Upper lobe of right lung (tissue), 1 donor: ENCODE measurements at regions not wholly inside any gene's neighbourhood (a gene's known extent, or its start where the extent isn't known, plus 50 kb on each side); places are given as distances from the start of the nearest gene placed in this dataset.
A peak's percentile ranks its signal among the peaks of the same experiment; 100 is the strongest.
"Not testable (repeated sequence)": the region's sequence is repeated elsewhere in the genome, so short reads cannot be mapped to it uniquely, and the experiment has no call there.

Source experiments
- ATAC-seq: fragments of 200-7000 bp; cut with Tn5 transposase; one replicate; pipeline ENCODE4 v1.9.1; 2020; ENCODE audit warnings: mild to moderate bottlenecking, moderate library complexity
- DNase-seq: peaks from one replicate; pipeline ENCODE4 v3.0.0-alpha.2; 2020
- H3K27ac ChIP-seq: fragments of 200-600 bp; one replicate; pipeline ENCODE4 v1.8.0; 2022
- H3K27me3 ChIP-seq: fragments of 200-600 bp; one replicate; pipeline ENCODE4 v1.8.0; 2022; ENCODE audit warnings: mild to moderate bottlenecking
- H3K36me3 ChIP-seq: fragments of 200-600 bp; one replicate; pipeline ENCODE4 v1.8.0; 2022
- H3K4me1 ChIP-seq: fragments of 200-600 bp; one replicate; pipeline ENCODE4 v1.8.0; 2022
- H3K4me3 ChIP-seq: fragments of 200-600 bp; one replicate; pipeline ENCODE4 v1.8.0; 2022; ENCODE audit warnings: mild to moderate bottlenecking
- H3K9me3 ChIP-seq: fragments of 200-600 bp; one replicate; pipeline ENCODE4 v1.8.0; 2022
- CTCF ChIP-seq: fragments of 200-600 bp; IDR thresholded peaks from one replicate; pipeline ENCODE4 v1.8.0; 2022; ENCODE audit warnings: antibody characterized with exemption
- intact Hi-C: fragments of 100-400 bp; cut with DNase I; formaldehyde crosslinking; loops from one replicate; pipeline ENCODE4 v1.11.0; 2022
- donor health status: DM: no; HTN: yes; CAD: no; lungs with severe emphysema.

- intact Hi-C loops = no loop called here
- DNase-seq = no peak
Observed at GRCh38 chr13:24931450-24932251, 164.3 kb upstream of the PABPC3 start.

GRCh38 chr13:24933106-24934023, 162.6 kb upstream of the PABPC3 start:
- intact Hi-C loops, H3K9me3 ChIP-seq, H3K4me1 ChIP-seq, H3K36me3 ChIP-seq, ATAC-seq, H3K4me3 ChIP-seq, H3K27ac ChIP-seq, DNase-seq: not testable (repeated sequence)
- peaks cover 25% of the 10 kb centered on the region for H3K27me3 ChIP-seq

More at GRCh38 chr13:24931450-24932251, 164.3 kb upstream of the PABPC3 start:
- Histone ChIP-seq H3K36me3 (no peaks in the 10 kb centered on the region), H3K4me3 (peak overlapping the region; percentile 14), H3K27ac (no peak overlapping the region), H3K9me3 (no peaks in the 10 kb centered on the region), H3K4me1 (no peaks in the 10 kb centered on the region), H3K27me3 (peaks cover 25% of the 10 kb centered on the region)
- ATAC-seq = no peak
- TF ChIP-seq CTCF = no peak

- H3K4me3 ChIP-seq, H3K9me3 ChIP-seq, H3K4me1 ChIP-seq, DNase-seq, ATAC-seq, H3K36me3 ChIP-seq, H3K27ac ChIP-seq, intact Hi-C loops: not testable (repeated sequence)
- H3K27me3 ChIP-seq = peaks cover 25% of the 10 kb centered on the region
Observed at GRCh38 chr13:24934024-24934385, 161.9 kb upstream of the PABPC3 start.

- no peaks in the 10 kb centered on the region for H3K27me3 ChIP-seq
- no peaks in the 10 kb centered on the region for H3K36me3 ChIP-seq
- H3K27ac ChIP-seq = no peak overlapping the region
- H3K4me3 ChIP-seq = no peak overlapping the region
- DNase-seq (no peak), ATAC-seq (no peak)
- intact Hi-C loops = no loop called here
- H3K4me1 ChIP-seq = no peaks in the 10 kb centered on the region
- TF ChIP-seq CTCF = no peak
- H3K9me3 ChIP-seq = no peaks in the 10 kb centered on the region
Observed at GRCh38 chr13:24938966-24939365, 157.0 kb upstream of the PABPC3 start.

- H3K9me3 ChIP-seq, DNase-seq, H3K27ac ChIP-seq, intact Hi-C loops, H3K4me3 ChIP-seq, H3K36me3 ChIP-seq, H3K27me3 ChIP-seq, H3K4me1 ChIP-seq, ATAC-seq: not testable (repeated sequence)
Observed at GRCh38 chr13:24941023-24941713, 154.8 kb upstream of the PABPC3 start.

- no peak for DNase-seq
- TF ChIP-seq CTCF = no peak
- H3K4me1 ChIP-seq = no peaks in the 10 kb centered on the region
- ATAC-seq = no peak
- intact Hi-C loops = no loop called here
- no peaks in the 10 kb centered on the region for H3K9me3 ChIP-seq
- H3K36me3 ChIP-seq = no peaks in the 10 kb centered on the region
- H3K27me3 ChIP-seq = no peaks in the 10 kb centered on the region
- H3K27ac ChIP-seq = no peak overlapping the region
- H3K4me3 ChIP-seq = no peak overlapping the region
Observed at GRCh38 chr13:24943136-24943535, 152.8 kb upstream of the PABPC3 start.

GRCh38 chr13:24944073-24944472, 151.9 kb upstream of the PABPC3 start:
- H3K27me3 ChIP-seq, intact Hi-C loops, H3K27ac ChIP-seq, H3K9me3 ChIP-seq, H3K4me3 ChIP-seq, ATAC-seq, DNase-seq, H3K4me1 ChIP-seq, H3K36me3 ChIP-seq: not testable (repeated sequence)

- H3K36me3 ChIP-seq, intact Hi-C loops, H3K4me1 ChIP-seq, ATAC-seq, H3K27ac ChIP-seq, H3K27me3 ChIP-seq, H3K4me3 ChIP-seq, DNase-seq, H3K9me3 ChIP-seq: not testable (repeated sequence)
Observed at GRCh38 chr13:24948977-24949376, 147.0 kb upstream of the PABPC3 start.

GRCh38 chr13:24950611-24951010, 145.3 kb upstream of the PABPC3 start:
- intact Hi-C loops, ATAC-seq, H3K36me3 ChIP-seq, H3K4me3 ChIP-seq, H3K27me3 ChIP-seq, H3K4me1 ChIP-seq, H3K9me3 ChIP-seq, DNase-seq, H3K27ac ChIP-seq: not testable (repeated sequence)

GRCh38 chr13:24967970-24968369, 128.0 kb upstream of the PABPC3 start:
- intact Hi-C loops, ATAC-seq: not testable (repeated sequence)

More at GRCh38 chr13:24967970-24968369, 128.0 kb upstream of the PABPC3 start:
- not testable (repeated sequence) for H3K4me1 ChIP-seq, H3K36me3 ChIP-seq, DNase-seq, H3K27ac ChIP-seq, H3K27me3 ChIP-seq, H3K9me3 ChIP-seq
- peak overlapping the region; percentile 39 for H3K4me3 ChIP-seq
